Activated CD8-positive, alpha-beta memory T cell treated with anti-CD3 and anti-CD28 coated beads, Interleukin-2, amount 50 U/mL, for 4 hours (primary cell): ENCODE measurements at regions not wholly inside any gene's neighbourhood (a gene's known extent, or its start where the extent isn't known, plus 50 kb on each side); places are given as distances from the start of the nearest gene placed in this dataset.

ENCODE experiments used
- DNase-seq: peaks from one replicate; pipeline ENCODE4 v3.0.0-alpha.2; 2020

DNA sequence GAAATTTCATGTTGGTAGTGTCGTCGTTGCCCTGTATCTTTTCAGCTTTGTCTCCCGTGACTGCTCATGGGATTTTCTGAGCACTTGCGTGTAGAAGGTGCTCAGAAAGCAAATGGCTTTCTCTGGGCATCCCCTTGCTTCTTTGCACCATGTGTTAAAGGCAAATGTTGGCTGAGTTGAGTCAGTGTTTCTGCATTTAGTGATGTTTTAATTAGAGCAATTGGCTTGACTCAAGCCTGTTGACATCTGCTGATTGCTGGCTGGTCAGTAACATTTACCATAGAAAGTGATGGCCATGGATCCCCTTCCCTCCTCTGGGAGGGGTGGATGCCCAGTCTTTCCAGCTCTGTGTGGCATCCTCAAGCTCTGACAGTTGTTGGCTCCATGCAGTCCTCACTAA lies 187.2 kb upstream of the MPHOSPH6 start:
- DNase-seq = no peak

DNA sequence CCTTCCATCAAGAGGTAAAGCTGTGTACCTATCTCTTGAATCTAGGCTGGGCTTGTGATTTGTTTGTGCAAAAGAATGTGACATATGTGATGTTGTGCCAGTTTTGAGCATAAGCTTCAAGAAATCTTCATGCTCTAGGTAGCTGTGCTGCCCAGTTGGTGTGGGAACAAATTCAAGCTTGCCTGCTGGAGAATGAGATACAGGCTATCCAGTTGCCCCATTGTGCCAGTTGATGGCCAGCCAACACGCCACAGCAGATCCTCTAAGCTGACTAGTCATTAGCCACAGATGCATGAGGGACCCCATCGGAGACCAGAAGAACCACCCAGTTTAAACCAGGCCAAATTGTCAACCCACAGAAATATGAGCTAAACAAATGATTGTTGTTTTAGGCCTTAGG lies 180.5 kb upstream of the MPHOSPH6 start:
- DNase-seq = no peak

DNA sequence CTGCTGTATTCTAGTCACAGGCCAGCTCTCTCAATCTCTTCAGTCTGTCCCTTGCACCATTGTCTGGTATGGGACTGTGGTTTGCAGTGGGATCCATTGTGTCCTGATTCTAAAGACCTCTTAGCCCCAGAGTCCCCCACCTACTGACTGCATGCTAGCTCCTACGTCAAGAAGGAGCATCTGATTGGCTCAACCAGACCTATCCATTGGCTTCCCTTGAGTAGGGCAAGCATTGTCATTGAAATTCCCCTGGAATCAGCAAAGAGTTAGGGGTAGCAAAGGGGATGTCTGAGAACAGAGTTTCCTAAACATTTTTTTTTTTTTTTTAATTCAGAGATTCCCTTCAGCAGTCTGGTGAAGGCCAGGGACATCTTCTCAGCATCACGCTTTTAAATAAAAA lies 175.3 kb upstream of the MPHOSPH6 start:
- DNase-seq = no peak

DNA sequence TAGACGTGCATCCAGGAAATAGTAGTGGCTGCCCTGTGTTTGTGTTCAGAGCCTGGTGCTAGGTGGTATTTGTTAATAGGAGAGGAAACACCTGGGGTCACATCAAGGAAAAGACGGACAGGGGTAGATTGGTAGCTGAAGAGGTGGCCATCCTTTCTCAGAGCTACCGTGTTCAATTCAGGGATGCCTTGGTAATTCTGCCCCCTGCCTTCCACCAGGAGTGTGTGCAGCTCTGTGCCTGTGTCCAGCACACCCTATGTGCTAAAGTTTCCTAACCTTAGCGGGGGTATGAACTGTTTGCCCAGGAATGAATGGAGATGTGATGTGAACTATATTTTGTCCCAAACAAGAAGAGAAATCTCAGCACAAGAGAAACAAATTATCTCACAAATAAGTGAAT lies 174.1 kb upstream of the MPHOSPH6 start:
- no peak for DNase-seq

DNA sequence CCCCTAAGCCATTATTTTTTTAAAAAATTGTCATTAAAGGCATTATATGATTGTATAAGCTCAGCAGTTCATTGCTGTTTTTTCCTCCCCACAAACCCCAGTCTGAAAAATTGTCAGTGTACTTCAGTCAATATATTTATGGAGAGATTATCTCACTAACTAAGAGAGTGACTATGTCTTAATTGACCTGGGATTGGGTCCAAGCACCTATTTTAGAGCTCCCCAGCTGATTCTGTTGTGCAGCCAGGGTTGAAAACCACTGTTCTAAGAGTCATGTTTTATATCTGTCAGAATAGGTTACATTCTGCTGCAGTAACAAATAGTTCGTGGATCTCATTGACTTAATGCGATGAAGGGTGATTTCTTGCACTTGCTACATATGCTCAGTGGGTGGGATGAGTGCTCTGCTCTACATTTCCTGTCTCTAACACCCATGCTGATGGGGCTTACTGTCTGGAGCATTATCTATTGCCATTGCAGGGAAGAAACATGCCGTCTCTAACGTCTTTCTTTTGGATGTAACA lies 171.2 kb upstream of the MPHOSPH6 start:
- DNase-seq = no peak

DNA sequence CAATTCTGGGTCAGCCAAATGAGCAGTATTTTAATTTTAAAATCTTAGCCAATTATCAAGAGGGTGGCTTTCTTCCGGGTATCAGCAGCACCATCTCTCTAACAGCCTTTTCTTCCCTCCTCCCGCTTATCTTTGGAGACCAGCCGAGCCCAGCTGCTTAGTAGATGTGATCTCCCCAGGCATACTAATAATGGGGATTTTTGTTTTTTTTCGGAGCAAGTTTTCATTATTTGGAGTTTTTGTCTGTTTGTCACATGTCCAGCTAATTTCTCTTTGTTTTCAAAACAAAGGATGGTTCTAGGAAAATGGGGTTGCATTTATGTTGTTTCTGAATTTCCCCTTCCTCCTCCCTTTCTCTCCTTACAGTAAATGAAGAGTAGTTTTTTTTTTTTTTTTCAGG lies 170.5 kb upstream of the MPHOSPH6 start:
- DNase-seq = no peak

DNA sequence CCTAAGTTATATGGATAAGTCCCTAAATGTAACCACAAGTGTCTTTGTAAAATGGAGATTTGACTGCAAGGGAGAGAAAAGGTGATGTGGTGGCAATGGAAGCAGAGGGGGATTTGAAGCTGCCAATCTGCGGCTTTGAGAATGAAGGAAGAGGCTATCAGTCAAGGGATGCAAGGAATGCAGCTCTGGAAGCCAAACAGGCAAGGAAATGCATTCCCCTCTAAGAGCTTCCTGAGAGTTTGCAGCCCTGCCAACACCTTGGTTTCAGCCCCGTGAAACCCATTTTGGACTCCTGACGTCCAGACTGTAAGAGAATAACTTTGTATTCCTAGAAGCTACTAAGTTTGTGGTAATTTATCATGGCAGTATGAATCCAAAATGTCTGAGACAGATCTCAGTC lies 167.3 kb upstream of the MPHOSPH6 start:
- no peak for DNase-seq

DNA sequence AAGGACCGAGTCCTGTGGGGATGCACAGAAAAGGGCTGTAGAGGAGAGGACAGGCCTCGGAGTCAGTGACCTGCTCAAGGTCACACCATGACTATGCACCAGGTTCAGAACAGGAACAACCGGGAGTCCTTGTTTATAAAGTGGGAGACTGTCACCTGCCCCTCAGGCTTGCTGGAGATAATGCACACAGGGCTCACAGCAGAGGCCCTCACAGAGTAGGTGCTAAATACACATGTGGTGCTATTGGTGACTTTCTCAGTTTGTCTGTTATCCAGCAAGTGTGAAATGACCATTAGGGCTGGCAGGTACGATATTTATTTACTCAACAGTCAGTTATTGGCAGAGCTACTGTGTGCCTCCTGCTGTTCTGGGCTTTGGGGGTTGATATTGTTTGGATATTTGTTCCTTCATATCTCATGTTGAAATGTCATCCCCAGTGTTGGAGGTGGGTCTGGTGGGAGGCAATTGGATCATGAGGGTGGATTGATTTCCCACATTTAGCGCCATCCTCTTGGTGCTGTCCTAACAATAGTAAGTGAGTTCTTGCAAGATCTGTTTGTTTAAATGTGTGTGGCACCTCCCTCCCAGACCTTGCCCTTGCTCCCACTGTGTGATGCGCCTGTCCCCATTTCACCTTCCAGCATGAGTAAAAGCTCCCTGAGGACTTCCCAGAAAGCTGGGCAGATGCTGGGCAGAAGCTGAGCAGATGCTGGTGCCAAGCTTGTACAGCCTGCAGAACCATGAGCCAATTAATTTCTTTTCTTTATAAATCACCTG lies 162.1 kb upstream of the MPHOSPH6 start:
- DNase-seq = no peak

DNA sequence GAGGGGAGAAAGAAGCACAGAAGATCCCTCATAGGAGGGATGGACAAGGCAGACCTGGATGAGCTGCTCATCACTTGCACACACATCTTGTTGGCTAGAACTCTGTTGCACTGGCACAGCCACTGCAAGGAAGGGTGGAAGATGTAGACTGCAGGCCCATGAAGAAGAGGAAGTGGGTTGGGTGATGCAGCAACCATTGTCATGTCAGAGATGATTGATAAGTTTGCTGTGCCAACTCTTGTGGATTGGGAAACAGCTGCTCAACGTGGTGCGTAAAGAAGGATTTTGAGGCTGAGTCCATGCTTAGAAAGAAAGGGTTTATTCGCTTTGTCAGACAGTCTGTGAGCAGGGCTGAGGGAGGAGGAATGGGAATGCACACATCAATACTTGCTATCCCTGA lies 161.4 kb upstream of the MPHOSPH6 start:
- DNase-seq = no peak

DNA sequence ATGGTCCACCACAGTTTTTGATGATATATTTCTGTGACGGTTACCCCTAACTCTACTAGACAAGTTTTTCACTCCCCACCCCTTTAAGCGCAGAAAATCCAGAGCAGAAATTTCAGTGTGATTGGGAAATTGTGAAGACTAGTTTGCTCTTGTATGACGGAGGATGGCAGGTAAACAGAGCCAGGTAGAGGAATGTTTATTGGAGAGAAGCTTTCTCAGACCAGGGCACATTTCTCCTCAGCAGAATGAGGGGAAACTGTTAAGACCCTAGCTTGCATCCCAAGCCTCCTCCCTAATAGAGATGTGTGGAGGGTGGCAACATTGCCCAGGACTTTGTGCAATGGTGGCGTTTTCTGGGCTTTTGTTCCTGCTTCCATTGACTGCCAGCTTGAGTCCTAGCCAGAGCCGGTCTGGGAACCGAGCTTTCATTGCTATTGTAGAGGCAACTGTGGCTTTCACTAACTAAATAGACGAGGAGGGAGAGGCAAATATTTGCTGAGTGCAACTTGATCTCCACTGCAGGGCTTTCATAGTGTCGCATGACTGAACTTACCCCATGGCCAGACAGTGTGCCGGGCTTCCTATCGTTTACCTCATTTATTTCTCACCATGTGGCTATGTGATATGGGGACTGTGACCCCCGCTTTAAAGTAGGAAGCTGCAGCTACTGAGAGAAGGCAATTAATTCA lies 159.6 kb upstream of the MPHOSPH6 start:
- DNase-seq = no peak

DNA sequence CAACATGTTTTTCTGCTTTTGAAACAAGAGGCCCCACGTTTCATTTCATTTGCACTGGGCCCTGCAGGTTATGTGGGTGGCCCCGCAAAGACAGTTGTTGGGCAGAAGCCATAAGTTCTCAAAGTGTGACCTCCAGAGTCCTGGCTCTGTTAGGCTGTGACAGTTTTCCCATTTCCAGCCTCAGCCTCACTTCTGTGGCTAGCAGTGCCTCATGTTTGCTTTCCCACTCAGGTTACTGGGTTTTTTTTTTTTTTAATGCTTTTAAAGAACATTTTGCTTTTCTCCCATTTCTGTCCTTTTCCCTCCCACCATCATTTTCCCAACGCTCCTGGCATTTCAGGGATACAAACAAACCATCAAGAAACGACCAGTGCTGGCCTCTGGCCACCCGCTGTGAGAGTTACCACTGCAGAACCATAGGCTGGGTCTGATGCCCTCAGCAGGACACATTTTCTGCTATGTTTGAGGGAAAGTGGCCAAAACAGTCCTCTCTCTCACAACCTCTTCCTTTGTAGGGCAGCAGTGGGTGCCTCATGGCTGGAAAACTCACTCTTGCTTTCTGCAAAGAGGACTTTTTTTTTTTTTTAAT lies 159.0 kb upstream of the MPHOSPH6 start:
- DNase-seq = no peak

DNA sequence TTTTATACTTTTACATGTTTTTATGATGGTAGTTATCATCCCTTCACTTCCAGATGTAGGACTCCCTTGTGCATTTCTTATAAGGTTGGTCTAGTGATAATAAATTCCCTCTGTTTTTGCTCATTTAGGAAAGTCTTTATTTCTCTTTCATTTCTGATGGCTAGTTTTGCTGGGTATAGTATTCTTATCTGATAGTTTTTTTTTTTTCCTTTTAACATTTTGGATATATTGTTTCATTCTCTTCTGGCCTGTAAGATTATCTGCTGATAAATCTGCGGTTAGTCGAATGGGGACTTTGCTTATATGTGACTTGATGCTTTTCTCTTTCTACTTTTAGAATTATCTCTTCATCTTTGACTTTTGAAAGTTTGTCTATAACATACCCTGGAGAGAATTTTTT lies 153.1 kb upstream of the MPHOSPH6 start:
- no peak for DNase-seq

DNA sequence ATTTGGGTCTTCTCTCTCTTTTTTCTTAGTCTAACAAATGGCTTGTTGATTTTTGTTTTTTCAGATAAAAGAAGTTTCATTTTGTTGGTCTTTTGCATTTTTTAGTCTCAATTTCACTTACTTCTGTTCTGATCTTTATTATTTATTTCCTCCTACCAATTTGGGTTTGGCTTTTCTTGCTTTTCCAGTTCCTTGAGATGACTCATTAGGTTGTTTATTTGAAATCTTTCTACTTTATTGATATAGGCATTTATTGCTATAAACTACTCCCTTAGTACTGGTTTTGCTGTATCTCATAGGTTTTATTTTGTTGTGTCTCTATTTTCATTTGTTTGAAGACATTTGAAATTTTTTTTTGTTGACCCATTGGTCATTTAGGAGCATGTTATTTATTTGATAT lies 152.2 kb upstream of the MPHOSPH6 start:
- no peak for DNase-seq

DNA sequence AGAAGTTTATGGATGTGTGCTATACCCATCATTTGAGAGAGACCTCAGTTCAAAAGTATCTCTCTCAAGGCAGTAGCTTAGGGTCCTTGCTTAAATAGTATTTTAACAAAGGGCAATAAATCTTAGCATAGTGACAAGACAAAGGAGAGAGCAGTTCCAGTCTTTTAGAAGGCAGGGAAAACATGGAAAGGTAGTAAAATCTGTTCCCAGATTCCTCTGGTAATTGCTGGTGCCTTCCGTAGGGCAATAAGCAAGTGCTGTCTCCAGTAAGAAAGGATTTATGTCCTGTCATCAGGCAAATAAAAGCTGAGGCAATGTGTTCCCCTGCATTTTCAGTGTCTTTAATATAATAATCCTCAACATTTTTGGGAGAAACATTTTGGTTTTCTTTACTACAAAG lies 149.0 kb upstream of the MPHOSPH6 start:
- DNase-seq = no peak

DNA sequence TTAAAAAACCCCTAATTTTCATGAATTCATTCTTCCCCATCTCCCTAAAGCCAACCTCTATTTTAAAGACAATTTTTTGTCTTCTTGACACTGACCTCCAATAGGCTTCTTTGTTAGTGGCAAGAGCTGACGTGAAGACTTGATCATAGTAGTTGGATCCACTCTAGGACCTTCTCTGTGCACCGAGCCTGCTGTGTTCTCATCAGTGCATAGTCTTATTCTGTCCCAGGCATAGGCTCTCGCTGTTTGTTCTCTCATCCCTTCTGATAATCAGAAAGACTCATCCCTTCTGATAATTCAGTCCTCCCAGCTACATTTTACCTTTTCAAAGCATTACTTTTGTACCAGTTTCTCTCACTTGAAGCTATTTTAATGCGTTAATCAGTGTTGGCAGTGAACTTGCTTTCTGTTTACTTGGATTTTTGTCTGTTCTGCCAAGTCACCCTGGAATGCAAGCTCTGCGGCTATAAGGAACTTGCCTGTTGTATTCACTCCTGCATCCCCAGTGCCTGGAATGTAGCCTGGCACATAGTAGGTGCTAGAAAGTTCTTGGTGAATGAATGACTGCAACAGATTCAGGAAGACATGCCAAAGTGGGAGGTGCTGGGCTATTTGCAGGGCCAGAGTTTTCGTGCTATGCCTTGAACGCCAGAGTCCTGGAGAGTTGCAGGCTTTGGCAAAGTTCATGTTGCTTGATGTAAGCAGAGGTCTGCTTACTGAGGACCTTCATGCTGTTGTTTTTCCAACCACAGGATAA lies 147.6 kb upstream of the MPHOSPH6 start:
- no peak for DNase-seq

DNA sequence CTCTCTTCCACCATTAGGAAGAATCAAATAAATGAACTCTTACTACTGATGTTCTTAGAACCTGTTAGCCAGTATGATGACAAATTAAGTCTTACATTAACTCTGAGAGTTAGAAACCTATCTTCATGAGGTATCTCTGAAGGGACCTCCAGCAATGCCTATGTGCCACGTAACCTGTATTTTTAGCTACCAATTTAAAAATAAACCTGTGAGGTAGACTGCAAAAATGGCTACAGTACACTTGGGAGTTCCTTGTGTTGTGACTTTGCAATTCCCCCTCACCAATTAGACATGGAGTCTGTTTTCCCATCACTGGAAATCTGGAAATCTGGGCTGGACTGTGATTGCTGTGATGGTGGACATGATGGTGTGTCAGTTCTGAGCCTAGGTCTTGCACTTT lies 143.7 kb upstream of the MPHOSPH6 start:
- DNase-seq = no peak

DNA sequence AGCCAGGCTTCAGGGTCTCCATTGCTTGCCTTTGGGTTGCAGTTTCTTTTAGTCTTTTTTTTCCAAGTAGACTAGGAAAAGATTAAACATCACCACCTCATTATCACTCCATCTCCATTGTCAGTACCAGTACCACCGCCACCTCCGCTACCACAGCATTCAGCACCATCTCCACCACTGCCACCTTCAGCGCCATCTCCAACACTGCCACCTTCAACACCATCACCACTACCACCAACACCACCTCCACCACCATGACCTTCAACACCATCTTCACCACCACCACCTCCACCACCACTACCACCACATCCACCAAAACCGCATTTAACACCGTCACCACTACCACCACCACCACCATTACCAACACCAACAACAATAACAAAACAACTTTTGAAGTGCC lies 141.5 kb upstream of the MPHOSPH6 start:
- no peak for DNase-seq

DNA sequence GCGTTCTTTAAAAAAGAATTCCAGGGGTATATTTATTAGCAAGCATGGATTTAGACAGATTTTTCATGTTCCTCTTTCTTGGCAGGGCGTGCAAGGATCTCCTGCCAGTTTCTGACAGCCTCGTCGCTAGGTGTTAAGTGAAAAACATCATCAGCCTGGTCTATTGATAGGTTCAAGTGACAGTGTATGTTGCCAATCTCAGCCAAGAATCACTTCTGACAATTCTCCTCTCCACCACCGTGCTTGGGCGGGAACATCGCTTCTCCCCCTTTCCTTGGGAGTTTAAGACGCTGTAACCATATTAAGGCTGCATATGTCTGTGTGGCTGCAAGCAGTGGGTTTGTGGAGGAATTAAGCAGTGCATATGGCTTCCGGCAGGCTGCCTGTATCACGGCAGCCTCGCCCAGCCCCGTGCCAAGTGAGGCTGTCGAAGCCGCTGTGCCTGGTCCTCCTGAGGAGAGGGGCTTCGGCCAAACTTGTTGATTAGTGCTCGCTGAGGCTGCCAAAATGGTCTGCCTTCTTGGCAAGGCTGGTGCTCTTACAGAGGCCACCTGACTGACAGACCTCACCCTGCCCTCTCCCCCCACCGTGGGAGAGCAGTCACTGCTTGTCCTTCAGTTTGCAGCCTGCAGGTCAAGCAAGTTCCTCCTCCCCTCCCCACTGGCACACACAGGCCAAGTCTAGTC lies 132.2 kb upstream of the MPHOSPH6 start:
- no peak for DNase-seq

DNA sequence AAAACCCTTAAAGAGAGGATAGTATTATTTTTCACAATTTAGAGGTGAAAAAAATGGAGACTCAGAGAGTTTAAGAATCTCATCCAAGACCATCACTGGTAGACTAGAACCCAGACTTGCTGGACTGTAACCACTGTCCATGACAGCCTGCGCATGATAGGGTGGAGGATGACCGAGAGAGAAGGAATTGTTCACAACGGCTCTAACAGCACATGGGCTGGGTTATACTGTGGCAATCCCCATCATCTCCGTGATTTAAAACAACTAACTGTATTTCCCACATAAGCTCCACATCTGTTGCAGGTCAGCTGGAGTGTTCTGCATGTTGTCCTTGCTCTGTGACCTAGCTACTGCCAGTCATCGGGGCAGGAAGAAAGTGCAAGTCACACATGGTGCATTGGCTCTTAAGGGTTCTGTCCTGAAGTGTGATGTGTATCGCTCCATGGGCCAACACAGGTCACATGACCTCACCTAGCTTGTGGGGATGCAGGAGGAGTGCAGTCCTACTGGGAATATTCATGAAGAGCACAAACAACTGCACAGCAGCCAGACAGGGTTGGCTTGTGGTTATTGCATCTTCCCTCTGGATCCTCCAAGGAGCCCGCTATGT lies 131.2 kb upstream of the MPHOSPH6 start:
- no peak for DNase-seq

DNA sequence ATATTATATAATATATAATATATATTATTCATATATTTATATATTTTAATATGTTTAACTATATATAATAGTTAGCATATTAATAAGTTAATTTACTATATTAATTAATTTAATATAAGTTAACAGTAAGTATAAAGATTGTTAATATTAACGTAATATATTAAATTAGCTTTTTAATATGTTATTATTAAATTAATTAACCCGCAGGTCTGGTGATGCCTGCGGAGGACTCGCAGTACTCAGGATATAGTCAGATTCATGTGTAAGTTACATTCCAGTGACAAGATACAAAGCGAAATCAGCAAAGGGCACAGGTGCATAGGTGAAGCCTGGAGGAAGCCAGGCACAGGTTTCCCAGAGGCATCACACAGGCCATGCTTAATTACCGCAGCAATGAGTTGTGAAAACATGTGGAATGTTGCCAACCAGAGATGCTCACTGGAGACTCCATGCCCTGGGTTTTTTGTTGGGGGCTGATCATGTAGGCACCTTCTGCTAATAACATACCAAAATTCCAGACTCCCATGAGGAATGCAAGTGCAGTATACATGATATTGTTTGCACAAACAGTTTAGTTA lies 130.4 kb upstream of the MPHOSPH6 start:
- DNase-seq = no peak

DNA sequence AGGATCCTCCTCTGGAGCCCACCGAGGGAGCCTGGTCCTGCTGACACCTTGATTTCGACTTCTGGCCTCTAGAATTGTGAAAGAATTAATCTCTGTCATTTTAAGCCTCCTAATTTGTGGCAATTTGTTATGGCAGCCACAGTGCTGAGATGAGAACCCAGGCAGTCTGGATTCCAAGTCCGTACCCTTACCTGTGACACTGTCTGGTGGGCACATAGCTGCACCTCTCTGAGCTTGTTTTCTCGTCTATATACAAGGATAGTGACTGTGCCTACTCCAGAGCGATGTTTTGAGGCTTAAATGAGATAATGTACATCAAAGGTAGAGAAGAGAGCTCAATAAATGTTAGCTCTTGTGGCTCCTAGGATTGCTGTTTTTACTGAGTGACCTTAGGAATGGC lies 128.4 kb upstream of the MPHOSPH6 start:
- no peak for DNase-seq
